HG03045 (cell line): ENCODE measurements at regions not wholly inside any gene's neighbourhood (a gene's known extent, or its start where the extent isn't known, plus 50 kb on each side); places are given as distances from the start of the nearest gene placed in this dataset.
A peak's percentile ranks its signal among the peaks of the same experiment; 100 is the strongest.
"Not testable (repeated sequence)": the region's sequence is repeated elsewhere in the genome, so short reads cannot be mapped to it uniquely, and the experiment has no call there.

Experiments used
- ATAC-seq: cut with Tn5 transposase; IDR thresholded peaks from one replicate; pipeline ENCODE4 v1.9.1; 2021; ENCODE audit warnings: mild to moderate bottlenecking, moderate library complexity; ENCODE audit not compliant: unreplicated experiment

- peak; percentile 86 for ATAC-seq
These were observed 50.1 kb upstream of the ACSL4 start for GRCh38 chrX:109782994-109783700.

- no peak for ATAC-seq
These were observed 50.6 kb upstream of the ACSL4 start for GRCh38 chrX:109783701-109784079.

GRCh38 chrX:109785053-109785452 is 52.0 kb upstream of the ACSL4 start:
- no peak for ATAC-seq

GRCh38 chrX:109790511-109790910 is 57.5 kb upstream of the ACSL4 start:
- not testable (repeated sequence) for ATAC-seq

- ATAC-seq, result no peak
These were observed 60.1 kb upstream of the ACSL4 start for GRCh38 chrX:109793191-109793590.

GRCh38 chrX:109795682-109796081 is 62.6 kb upstream of the ACSL4 start:
- no peak for ATAC-seq

- no peak for ATAC-seq
These were observed 64.4 kb upstream of the ACSL4 start for GRCh38 chrX:109797311-109797975.

GRCh38 chrX:109812236-109812635 is 79.2 kb upstream of the ACSL4 start:
- no peak for ATAC-seq

- ATAC-seq, result no peak
These were observed 80.2 kb upstream of the ACSL4 start for GRCh38 chrX:109813236-109813635.

- no peak for ATAC-seq
These were observed 85.9 kb upstream of the ACSL4 start for GRCh38 chrX:109818976-109819375.

GRCh38 chrX:109822861-109823260 is 89.8 kb upstream of the ACSL4 start:
- ATAC-seq, result no peak

- no peak for ATAC-seq
These were observed 94.1 kb upstream of the ACSL4 start for GRCh38 chrX:109826954-109827708.

GRCh38 chrX:109827772-109828171 is 94.7 kb upstream of the ACSL4 start:
- ATAC-seq, result no peak

- ATAC-seq, result peak; percentile 14
These were observed 97.2 kb upstream of the ACSL4 start for GRCh38 chrX:109830157-109830703.

- ATAC-seq, result peak; percentile 61
These were observed 97.7 kb upstream of the ACSL4 start for GRCh38 chrX:109830704-109831206.

- no peak for ATAC-seq
These were observed 98.4 kb upstream of the ACSL4 start for GRCh38 chrX:109831326-109831985.

GRCh38 chrX:109839694-109840567 is 106.9 kb upstream of the ACSL4 start:
- no peak for ATAC-seq

GRCh38 chrX:109840585-109840984 is 107.5 kb upstream of the ACSL4 start:
- no peak for ATAC-seq

GRCh38 chrX:109841257-109841656 is 108.2 kb upstream of the ACSL4 start:
- no peak for ATAC-seq
